ENCODE measurements at regions not wholly inside any gene's neighbourhood (a gene's known extent, or its start where the extent isn't known, plus 50 kb on each side); places are given as distances from the start of the nearest gene placed in this dataset.

GRCh38 chr13:40148101-40148500, 492.6 kb downstream of the COG6 start:
- intact Hi-C loops (cut with micrococcal nuclease) (no loop called here), in situ Hi-C loops (cut with MboI) (no loop called here)
- H3K4me1 ChIP-seq (replicated peaks in 1 of 2; ENCODE audit: control insufficient read depth in 2 of 2, insufficient read depth in 2 of 2, low read length in 2 of 2): no peaks in the 10 kb centered on the region
- no peak overlapping the region for H2AFZ ChIP-seq (ENCODE audit: low read depth, low read length)
- no peak overlapping the region for H3K9ac ChIP-seq (ENCODE audit: insufficient read depth in 1 of 2, low read depth in 2 of 2, low read length in 2 of 2)
- no peak overlapping the region for H3K4me3 ChIP-seq
- ChIA-PET CTCF (ENCODE audit: low intra/inter-chr PET ratio) (no interaction called here), POLR2A (no interaction called here)
- H3K9me3 ChIP-seq (replicated peaks; ENCODE audit: control insufficient read depth, insufficient read depth, low read depth, low read length): no peaks in the 10 kb centered on the region
- H3K36me3 ChIP-seq (ENCODE audit: control insufficient read depth, insufficient read depth, low read length): no peaks in the 10 kb centered on the region
- no peak overlapping the region for H3K27ac ChIP-seq (ENCODE audit: extremely low read depth, low read depth, low read length)
- H4K20me1 ChIP-seq (replicated peaks; ENCODE audit: control insufficient read depth, insufficient read depth, low read length): no peaks in the 10 kb centered on the region
- 3% methylated on average over 4 of the region's 4 CpGs for WGBS (ENCODE audit: insufficient coverage, low coverage, missing lambda C conversion rate)
- no peak for TF ChIP-seq ZNF699 (CRISPR knock-in tag; IDR thresholded peaks at IDR 0.05; ENCODE audit: insufficient replicate concordance)
- TF ChIP-seq JUN (IDR thresholded peaks at IDR 0.05; ENCODE audit: borderline replicate concordance, low read depth, low read length): no peak
- no peak for TF ChIP-seq JUN (CRISPR knock-in tag; IDR thresholded peaks at IDR 0.05; ENCODE audit: borderline replicate concordance)
- no peak for TF ChIP-seq POLR2H (tag; IDR thresholded peaks at IDR 0.05; ENCODE audit: low read depth)
- no peak for TF ChIP-seq FOSL1 (tag; conservative IDR thresholded peaks at IDR 0.05)
- no peak for TF ChIP-seq CHCHD3 (CRISPR knock-in tag; IDR thresholded peaks at IDR 0.05)
- no peak for TF ChIP-seq FOS (IDR thresholded peaks at IDR 0.05; ENCODE audit: extremely low read depth, insufficient read length)
- no peak for TF ChIP-seq BRD9 (IDR thresholded peaks at IDR 0.05; ENCODE audit: low read depth, partially characterized antibody)
- no peak for TF ChIP-seq LEF1 (IDR thresholded peaks at IDR 0.05)
- no peak for TF ChIP-seq NONO (IDR thresholded peaks at IDR 0.05; ENCODE audit: low read depth in 2 of 2, low read length in 1 of 2)
- no peak for TF ChIP-seq SMAD1 (IDR thresholded peaks at IDR 0.05; ENCODE audit: low read depth, low read length, partially characterized antibody)
- TF ChIP-seq, protein P1, sequence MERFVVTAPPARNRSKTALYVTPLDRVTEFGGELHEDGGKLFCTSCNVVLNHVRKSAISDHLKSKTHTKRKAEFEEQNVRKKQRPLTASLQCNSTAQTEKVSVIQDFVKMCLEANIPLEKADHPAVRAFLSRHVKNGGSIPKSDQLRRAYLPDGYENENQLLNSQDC (CRISPR knock-in tag; IDR thresholded peaks at IDR 0.05): no peak
- TF ChIP-seq SAFB2 (IDR thresholded peaks at IDR 0.05; ENCODE audit: borderline replicate concordance, low read depth, low read length, severe bottlenecking): no peak
- no peak for TF ChIP-seq FOXM1 (IDR thresholded peaks at IDR 0.05; ENCODE audit: low read depth)
- TF ChIP-seq FOXM1 (CRISPR knock-in tag; IDR thresholded peaks at IDR 0.05; ENCODE audit: low read depth): no peak
- no peak for TF ChIP-seq SMARCA4 (IDR thresholded peaks at IDR 0.05)
- no peak for TF ChIP-seq NCOA6 (IDR thresholded peaks at IDR 0.05)
- TF ChIP-seq TAF1 (IDR thresholded peaks at IDR 0.05; ENCODE audit: control insufficient read depth, extremely low read depth, insufficient read depth, low read length, severe bottlenecking): no peak
- no peaks in the 10 kb centered on the region for H3K9me1 ChIP-seq (ENCODE audit: control insufficient read depth, insufficient read depth, low read length)
- peaks cover under 1 to 23% of the 10 kb centered on the region in 2 experiments; a peak in 3 of 5 replicates for H3K27me3 ChIP-seq (ENCODE audit: control insufficient read depth in 2 of 2, insufficient read depth in 2 of 2, low read length in 2 of 2)
- no peak overlapping the region for H3K4me2 ChIP-seq (ENCODE audit: insufficient read depth, low read length)
- BruUV-seq (replicated peaks): no TSS peak
- FAIRE-seq: no peak
- ATAC-seq: no peak
- H3K79me2 ChIP-seq (ENCODE audit: control insufficient read depth, insufficient read depth, low read length): no peaks in the 10 kb centered on the region
- DNase-seq (ENCODE audit: extremely low read depth in 1 of 4, low spot score in 3 of 4): no peak
